NCI-H1930 (cell line): ENCODE measurements at regions not wholly inside any gene's neighbourhood (a gene's known extent, or its start where the extent isn't known, plus 50 kb on each side); places are given as distances from the start of the nearest gene placed in this dataset.

Experiments used
- DNase-seq, 2 experiments: peaks; one replicate each; lab custom pipeline; 2025; lab: John Stamatoyannopoulos, UW

DNA sequence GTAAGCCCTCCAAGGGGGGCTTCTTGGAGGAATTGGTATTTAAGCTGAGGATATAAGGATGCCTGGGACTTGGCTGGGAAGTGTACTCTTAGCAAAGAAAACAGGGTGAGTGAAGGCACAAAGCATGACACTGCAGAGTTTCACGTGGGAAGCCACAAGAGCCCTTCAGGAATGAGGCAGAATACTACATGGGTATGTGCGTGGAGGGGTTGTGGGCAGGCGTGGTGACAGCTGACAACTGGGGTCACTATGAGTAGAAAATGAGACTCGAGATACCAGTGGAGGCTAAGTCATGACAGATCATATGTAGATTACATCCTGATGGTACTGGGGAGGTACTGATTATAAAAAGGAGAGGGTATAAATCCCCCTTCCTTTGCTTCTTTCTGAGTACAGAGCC is 78.1 kb upstream of the XYLT1 start:
- DNase-seq = no peak

DNA sequence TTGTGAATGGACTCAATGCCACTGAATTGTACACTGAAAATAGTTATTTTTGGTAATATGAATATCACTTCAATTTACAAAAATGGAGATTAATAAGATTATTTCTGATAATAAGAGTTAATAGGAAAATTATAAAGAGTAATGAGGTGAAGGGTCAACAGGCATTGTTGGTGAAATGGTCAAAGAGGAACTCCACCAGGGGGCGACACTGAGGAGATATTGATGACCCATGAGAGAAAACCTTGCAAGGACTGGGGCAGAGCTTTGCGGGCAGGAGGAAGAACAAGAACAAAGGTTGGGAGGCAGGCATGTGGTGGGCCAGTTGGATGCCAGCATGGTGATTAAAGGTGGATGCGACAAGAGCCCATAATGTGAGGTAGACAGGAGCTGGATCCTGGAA is 74.0 kb upstream of the XYLT1 start:
- no peak for DNase-seq

DNA sequence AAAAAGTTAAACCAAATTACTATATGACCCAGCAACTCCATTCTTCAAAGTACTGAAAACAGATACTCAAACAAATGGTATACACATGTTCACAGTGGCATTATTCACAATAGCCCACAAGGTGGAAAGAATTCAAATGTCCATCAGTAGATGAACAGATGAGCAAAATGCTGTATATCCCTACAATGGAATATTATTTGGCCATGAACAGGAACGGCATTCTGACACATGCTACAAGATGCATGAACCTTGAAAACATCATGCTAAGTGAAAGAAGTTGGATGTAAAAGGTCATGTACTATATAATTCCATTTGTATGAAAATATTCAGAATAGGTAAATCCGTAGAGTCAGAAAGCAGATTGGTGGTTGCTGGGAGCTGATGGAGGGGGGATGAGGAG is 73.5 kb upstream of the XYLT1 start:
- DNase-seq = no peak

DNA sequence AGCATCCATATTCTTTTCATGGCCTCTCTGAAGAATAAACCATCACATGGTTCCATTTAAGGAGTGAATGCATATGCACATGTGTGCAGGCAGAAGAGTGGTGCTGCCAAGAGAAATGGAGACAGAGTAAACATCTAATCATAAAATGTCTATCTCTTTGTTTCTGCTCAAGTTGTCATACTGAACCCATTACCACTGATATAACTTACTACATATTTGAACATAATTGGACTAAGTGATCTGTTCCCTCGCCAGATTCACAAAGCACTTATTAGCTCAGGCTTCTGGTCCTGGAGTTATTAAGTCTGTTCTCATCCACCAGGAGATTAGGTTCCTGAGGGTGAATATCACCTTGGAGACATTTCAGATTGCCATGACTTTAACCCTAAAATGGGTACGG is 72.3 kb upstream of the XYLT1 start:
- no peak for DNase-seq

DNA sequence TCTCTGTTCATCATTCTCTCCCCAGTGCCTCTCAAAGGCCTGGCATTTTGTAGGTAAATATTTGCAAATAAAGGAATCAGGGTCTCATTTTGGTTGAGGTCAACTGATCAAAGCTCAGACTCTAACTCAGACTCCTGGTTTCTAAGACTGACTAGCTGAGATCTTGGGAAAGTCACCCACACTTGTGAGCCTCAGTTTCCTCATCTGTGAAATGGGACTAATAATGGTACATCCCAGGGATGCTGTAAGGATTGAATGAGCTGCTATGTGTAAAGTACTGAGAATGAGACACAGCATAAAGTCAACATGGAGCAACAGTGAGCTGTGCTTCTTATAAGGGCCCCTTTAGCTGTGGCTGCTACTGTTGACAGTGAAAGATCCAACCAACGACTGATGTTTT is 70.6 kb upstream of the XYLT1 start:
- no peak for DNase-seq

DNA sequence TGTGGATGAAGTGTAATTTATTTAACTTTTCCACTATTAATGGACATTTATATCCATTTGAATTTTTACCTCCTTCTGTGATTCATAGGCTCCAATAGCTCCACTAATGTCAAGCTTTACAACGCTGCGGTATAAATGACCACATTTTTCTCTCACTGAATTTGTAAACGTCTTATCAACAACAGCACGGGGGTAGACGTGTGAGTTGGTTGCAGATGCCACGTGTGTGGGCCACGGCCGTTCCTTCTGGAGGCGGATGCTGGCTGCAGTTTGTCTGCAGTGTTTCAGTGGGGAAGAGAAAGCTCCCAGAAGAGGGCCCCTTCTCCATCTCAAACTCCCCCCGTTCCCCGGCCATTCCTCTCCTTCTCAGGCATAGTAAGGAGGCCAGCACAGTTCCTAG is 68.2 kb upstream of the XYLT1 start:
- no peak for DNase-seq

DNA sequence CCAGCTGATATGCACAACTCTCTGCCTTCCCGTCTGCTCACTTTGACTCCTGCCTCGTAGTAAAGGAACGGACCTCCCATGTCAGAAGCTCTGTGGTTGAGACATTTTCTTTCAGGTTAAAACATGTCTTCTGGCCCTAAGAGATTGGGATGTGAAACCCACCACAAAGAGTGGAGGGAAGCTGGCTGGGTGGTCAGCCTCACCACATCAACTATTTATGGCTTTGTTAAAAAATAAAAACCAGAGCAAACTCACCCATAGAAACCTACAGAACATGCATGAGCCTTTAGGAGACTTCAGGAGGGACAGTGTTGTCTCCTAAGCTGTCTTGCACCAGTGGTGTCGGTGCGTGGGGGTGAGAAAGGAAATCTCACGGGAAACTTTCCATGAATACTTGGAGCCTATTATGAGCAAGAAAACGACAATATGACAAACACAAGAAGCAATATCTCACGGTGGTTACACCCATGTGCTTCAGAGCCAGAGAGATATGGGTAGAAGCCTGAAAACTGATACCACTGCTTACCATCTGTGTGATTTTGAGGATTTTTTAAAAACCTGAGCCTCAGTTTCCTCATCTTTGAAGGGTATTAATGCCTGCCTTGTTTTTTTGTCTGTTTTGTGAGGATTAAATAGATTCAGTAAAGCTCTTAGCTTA is 61.7 kb upstream of the XYLT1 start:
- no peak for DNase-seq

DNA sequence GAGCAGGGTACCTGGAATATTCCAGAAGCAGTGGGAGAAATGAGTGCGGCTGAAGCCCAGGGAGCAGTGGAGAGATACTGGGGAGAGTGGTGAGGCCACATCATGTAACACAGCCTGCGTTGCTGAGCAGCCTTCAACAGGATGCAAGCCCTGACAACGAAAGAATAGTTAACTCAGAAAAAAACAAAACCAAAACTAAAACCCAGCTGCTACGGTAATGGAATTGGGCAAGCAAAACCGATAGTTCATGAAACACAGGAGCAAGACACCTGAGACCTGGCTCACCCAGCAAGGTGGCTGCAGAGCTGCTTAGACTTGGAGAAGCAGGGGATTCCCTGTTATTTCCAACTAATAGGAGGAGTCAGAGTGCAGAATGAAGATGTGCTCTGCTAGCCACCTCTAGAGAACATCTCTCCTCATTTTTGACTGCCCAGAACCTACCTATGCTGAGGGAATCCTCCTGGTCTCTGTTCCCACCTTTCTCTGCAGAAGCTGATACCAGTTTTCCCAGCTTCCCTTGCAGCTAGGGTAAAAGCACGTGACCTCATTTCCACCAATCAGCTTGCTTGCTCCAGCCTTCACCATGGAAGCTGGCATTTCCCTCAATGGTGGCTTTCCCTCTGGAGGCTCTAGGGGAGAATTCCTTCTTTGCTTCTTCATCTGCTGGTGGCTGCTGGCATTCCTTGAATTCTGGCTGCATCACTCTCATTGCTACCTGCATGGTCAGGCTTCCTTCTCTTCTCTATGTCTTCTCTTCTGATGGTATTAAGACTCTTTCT is 59.4 kb upstream of the XYLT1 start:
- no peak for DNase-seq

DNA sequence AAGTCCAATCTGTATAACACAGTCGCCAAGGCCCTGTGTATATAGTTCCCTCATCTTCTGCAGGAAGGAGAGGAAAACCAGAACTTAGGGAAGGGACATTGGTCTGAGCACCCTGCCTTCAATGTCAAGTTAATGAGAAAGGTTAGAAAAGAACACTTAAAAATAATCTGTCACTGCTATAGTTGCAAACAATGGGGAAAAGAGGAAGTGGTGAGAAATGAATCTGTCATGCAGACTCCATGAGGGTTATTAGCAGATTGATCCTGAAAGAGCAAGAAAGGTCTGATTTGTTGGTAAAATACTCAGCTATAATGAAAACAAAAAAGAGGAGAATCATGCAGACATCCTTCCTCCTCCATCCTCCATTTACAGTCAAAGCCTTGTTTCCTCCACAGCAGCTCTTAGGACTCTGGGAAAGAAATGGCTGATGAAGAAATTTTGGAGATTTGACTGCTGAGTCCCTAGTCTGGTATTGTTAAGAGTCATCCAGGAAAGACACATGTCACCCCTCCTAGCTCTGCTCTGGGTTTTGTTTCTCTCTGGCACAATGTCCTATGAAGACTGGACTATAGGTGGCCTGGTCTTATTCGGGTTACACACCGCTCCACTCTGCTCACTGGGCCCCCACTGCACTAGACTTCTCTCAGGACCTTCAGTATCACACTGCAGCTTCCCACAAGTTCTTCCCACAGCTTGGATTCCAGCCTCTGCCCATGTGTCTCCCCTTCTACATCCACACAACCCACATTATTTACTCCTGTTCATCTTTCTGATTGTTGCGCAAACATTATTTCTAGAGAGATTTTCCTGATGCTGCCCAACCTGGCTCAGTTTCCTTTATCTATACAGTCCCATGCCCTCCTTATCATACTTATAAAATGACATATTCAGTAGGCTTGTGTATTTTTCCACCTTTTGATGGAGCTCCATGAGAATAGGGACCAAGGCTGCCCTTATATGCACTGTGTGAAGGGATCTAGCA is 56.5 kb upstream of the XYLT1 start:
- DNase-seq = no peak

DNA sequence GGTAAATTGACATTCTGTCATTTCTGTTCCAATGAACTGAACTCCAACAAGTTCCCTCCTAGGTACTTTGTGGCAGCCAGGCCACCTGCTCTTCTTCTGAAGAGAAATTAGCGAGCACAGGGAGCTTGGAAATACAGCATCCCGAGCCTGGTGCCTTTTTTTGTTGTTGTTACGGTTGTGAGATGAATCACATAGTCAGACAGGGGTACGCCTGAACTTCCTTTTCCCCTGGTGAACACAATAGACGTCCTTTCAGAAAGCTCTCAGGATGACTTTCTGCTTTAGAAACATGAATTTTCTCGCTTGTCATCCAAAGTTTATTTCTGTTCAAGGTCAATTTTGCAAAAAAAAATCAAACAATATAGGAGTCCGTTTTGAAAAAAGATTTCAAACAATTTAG is 53.9 kb upstream of the XYLT1 start:
- DNase-seq = no peak

DNA sequence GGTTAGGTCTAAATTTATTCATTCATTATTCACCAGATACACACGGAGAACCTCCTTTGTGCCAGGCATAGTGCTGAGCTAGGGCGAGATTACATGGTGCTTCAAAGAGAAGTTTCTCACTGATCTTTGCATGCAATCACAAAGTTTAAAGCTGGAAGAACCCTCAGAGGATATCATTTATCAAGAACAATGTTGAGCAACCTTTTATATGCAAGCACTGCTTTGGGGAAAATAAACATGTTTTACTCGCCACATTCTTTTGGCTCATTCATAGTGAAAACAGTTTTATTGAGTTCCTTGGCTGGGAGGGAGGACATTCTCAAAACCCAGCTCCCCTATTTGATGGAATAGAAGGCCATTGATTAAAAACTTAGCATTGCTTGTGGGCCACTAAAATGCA is 49.8 kb upstream of the XYLT1 start:
- DNase-seq = no peak
